OCI-LY7 (cell line): ENCODE measurements at regions not wholly inside any gene's neighbourhood (a gene's known extent, or its start where the extent isn't known, plus 50 kb on each side); places are given as distances from the start of the nearest gene placed in this dataset.

ENCODE experiments used
- BruUV-seq: library from RNA; stranded (reverse); fragments of 400-500 nt; replicated peaks from 2 replicates; lab custom pipeline; 2021; lab: Mats Ljungman, UMichigan
- CTCF ChIA-PET: fragments of 300-600 bp; sonication (Branson Sonifier 250); formaldehyde crosslinking; loops from one replicate; lab custom pipeline; 2022; ENCODE audit warnings: antibody characterized with exemption; ENCODE audit not compliant: unreplicated experiment; lab: Charles Lee
- POLR2A ChIA-PET: fragments of 300-600 bp; sonication (Branson Sonifier 250); formaldehyde crosslinking; loops from one replicate; lab custom pipeline; 2022; ENCODE audit warnings: antibody characterized with exemption; lab: Charles Lee
- DNase-seq: peaks from one replicate; pipeline ENCODE4 v3.0.0-alpha.2; 2015; ENCODE audit warnings: low spot score
- H2AFZ ChIP-seq: fragments of 200-600 bp; sonication (generic), shearing (Covaris generic); 2 replicates; pipeline ENCODE4 v1.6.1; 2014; ENCODE audit warnings: mild to moderate bottlenecking, antibody characterized with exemption, low read length, moderate library complexity
- H3K27ac ChIP-seq: fragments of 200-600 bp; sonication (generic); 2 replicates; pipeline ENCODE4 v1.5.1; 2014; ENCODE audit warnings: mixed run types, low read depth, mild to moderate bottlenecking, moderate library complexity, low read length, inconsistent platforms; ENCODE audit not compliant: poor library complexity, severe bottlenecking
- H3K36me3 ChIP-seq: fragments of 200-600 bp; sonication (generic); 2 replicates; pipeline ENCODE4 v1.6.1; 2014; ENCODE audit warnings: mild to moderate bottlenecking, antibody characterized with exemption, low read length, moderate library complexity, mixed read lengths; ENCODE audit not compliant: insufficient read depth
- H3K4me1 ChIP-seq: fragments of 200-600 bp; sonication (generic); 2 replicates; pipeline ENCODE4 v1.5.1; 2014; ENCODE audit warnings: mild to moderate bottlenecking, low read length; ENCODE audit not compliant: insufficient read depth, poor library complexity, severe bottlenecking
- H3K4me2 ChIP-seq: fragments of 200-600 bp; sonication (generic); 2 replicates; pipeline ENCODE4 v1.6.1; 2014; ENCODE audit warnings: mild to moderate bottlenecking, low read length
- H3K4me3 ChIP-seq: fragments of 200-600 bp; sonication (generic); 2 replicates; pipeline ENCODE4 v1.5.1; 2014; ENCODE audit warnings: mild to moderate bottlenecking, low read depth, low read length; ENCODE audit not compliant: poor library complexity, severe bottlenecking
- H3K79me2 ChIP-seq: fragments of 200-600 bp; sonication (generic); 2 replicates; pipeline ENCODE4 v1.6.1; 2016; ENCODE audit warnings: low read depth, mild to moderate bottlenecking, low read length, moderate library complexity, mixed read lengths; ENCODE audit not compliant: insufficient read depth
- H3K9me2 ChIP-seq: fragments of 200-600 bp; sonication (generic); 2 replicates; pipeline ENCODE4 v1.6.1; 2016; ENCODE audit warnings: mild to moderate bottlenecking, low read length, mixed read lengths; ENCODE audit not compliant: insufficient read depth
- H3K9me3 ChIP-seq: fragments of 200-600 bp; sonication (generic); 2 replicates; pipeline ENCODE4 v1.6.1; 2014; ENCODE audit warnings: mild to moderate bottlenecking, mixed run types, low read length, mixed read lengths
- H4K20me1 ChIP-seq: fragments of 200-600 bp; sonication (generic); 2 replicates; pipeline ENCODE4 v1.6.1; 2014; ENCODE audit warnings: mild to moderate bottlenecking, antibody characterized with exemption, low read length, moderate library complexity, mixed read lengths; ENCODE audit not compliant: insufficient read depth
- EZH2phosphoT487 ChIP-seq: fragments of 200-600 bp; sonication (generic); IDR thresholded peaks from 2 replicates; pipeline ENCODE4 v1.6.1; 2018; ENCODE audit warnings: low read depth, borderline replicate concordance, mild to moderate bottlenecking, mixed run types, antibody characterized with exemption, low read length, moderate library complexity, mixed read lengths
- intact Hi-C: fragments of 100-400 bp; cut with micrococcal nuclease; formaldehyde crosslinking; loops from one replicate; pipeline ENCODE4 v1.10.0; 2022; ENCODE audit not compliant: unreplicated experiment
- TF ChIP-seq, protein P1 (sequence below): fragments of 200-600 bp; sonication (generic); conservative IDR thresholded peaks from 2 replicates; pipeline ENCODE4 v1.5.1; 2014; ENCODE audit warnings: mild to moderate bottlenecking, antibody characterized with exemption, low read length, moderate library complexity, mixed read lengths

DNA sequence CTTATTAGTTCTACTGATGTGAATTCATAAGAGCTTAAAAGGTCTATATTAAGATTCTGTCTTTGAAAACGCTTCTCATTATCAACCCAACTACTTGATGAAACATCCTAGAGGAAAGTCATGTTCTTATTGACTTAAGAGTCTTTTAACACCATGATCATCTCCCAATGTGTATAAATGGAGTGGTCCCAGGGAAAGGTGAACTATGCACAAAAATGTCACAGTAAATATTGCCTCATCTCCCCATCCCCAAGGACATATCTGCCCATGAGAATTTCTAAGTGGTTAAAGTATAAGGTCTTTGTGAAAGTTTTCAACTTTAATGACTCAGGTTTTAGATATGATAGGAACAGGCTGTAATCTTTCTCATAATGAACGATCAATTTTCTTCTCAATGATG is 240.1 kb downstream of the IRS1 start:
- no peak for DNase-seq
- Histone ChIP-seq H3K79me2 (no peaks in the 10 kb centered on the region), H3K27ac (no peak overlapping the region), H3K36me3 (no peaks in the 10 kb centered on the region), H2AFZ (no peak overlapping the region), H3K4me3 (no peak overlapping the region), H3K9me3 (no peaks in the 10 kb centered on the region), H4K20me1 (no peaks in the 10 kb centered on the region), H3K9me2 (no peaks in the 10 kb centered on the region), H3K4me1 (no peaks in the 10 kb centered on the region), H3K4me2 (no peak overlapping the region)
- TF ChIP-seq, protein P1, sequence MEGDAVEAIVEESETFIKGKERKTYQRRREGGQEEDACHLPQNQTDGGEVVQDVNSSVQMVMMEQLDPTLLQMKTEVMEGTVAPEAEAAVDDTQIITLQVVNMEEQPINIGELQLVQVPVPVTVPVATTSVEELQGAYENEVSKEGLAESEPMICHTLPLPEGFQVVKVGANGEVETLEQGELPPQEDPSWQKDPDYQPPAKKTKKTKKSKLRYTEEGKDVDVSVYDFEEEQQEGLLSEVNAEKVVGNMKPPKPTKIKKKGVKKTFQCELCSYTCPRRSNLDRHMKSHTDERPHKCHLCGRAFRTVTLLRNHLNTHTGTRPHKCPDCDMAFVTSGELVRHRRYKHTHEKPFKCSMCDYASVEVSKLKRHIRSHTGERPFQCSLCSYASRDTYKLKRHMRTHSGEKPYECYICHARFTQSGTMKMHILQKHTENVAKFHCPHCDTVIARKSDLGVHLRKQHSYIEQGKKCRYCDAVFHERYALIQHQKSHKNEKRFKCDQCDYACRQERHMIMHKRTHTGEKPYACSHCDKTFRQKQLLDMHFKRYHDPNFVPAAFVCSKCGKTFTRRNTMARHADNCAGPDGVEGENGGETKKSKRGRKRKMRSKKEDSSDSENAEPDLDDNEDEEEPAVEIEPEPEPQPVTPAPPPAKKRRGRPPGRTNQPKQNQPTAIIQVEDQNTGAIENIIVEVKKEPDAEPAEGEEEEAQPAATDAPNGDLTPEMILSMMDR, result no peak
- TF ChIP-seq EZH2phosphoT487, result no peak
- intact Hi-C loops, result no loop called here
- CTCF ChIA-PET, result no interaction called here
- POLR2A ChIA-PET, result interaction anchor here (0.8 kb wide), 1 partner anchor 32 kb away, joined by 3 read pairs; no protein-coding TSS in a partner anchor
- no TSS peak for BruUV-seq

DNA sequence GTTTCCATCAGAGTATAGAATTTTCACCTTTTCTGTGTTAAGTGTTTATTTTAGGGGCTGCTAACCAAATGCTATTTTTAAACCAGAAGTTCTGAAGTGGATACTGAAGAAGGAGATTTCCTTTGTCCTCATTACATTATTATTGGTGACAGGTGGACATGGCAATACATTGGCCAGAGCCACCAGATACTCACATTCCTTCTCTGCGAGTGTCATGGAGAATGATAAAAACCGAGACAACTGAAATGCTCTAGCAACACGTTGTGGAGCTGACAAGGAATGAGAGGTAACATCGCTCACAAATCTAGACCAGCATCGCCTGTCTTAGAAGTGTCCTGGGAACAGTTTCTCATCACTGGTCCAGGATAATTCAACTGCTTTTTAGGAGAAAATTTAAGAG is 241.2 kb downstream of the IRS1 start:
- ChIA-PET CTCF (no interaction called here), POLR2A (interaction anchor here (0.7 kb wide), 1 partner anchor 143 kb away, joined by 3 read pairs; no protein-coding TSS in a partner anchor)
- no peaks in the 10 kb centered on the region for H3K9me2 ChIP-seq
- TF ChIP-seq EZH2phosphoT487, result no peak
- TF ChIP-seq, protein P1, result no peak
- no peak overlapping the region for H3K4me2 ChIP-seq
- no peaks in the 10 kb centered on the region for H3K36me3 ChIP-seq
- intact Hi-C loops, result no loop called here
- H4K20me1 ChIP-seq, result no peaks in the 10 kb centered on the region
- no peaks in the 10 kb centered on the region for H3K9me3 ChIP-seq
- no peaks in the 10 kb centered on the region for H3K79me2 ChIP-seq
- H2AFZ ChIP-seq, result no peak overlapping the region
- H3K27ac ChIP-seq, result no peak overlapping the region
- BruUV-seq, result no TSS peak
- H3K4me1 ChIP-seq, result no peaks in the 10 kb centered on the region
- no peak overlapping the region for H3K4me3 ChIP-seq
- no peak for DNase-seq

DNA sequence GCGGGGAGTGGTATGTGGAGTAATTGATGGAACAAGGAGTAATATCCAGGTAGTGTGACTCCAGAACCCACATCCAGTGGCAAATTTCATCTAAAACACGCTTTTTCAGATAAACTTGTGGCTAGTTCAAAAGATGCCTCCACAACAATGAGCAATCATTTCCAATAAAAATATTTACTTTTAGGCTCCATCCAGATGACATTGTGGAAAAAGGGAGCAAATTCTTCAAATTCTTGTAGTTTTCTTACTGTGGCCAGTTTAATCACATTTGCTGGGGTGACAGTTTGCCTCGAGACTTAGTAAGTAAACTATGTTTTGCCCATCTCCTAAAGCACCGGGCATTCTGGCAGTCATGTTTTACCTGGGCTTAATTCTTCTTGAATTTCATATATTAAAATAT is 243.6 kb downstream of the IRS1 start:
- Histone ChIP-seq H4K20me1 (no peaks in the 10 kb centered on the region), H3K9me2 (no peaks in the 10 kb centered on the region), H3K79me2 (no peaks in the 10 kb centered on the region), H3K4me1 (no peaks in the 10 kb centered on the region), H3K4me2 (no peak overlapping the region), H3K27ac (no peak overlapping the region), H2AFZ (no peak overlapping the region), H3K9me3 (no peaks in the 10 kb centered on the region), H3K36me3 (no peaks in the 10 kb centered on the region), H3K4me3 (no peak overlapping the region)
- CTCF ChIA-PET, result no interaction called here
- POLR2A ChIA-PET, result interaction anchor here (0.7 kb wide), 1 partner anchor 21 kb away, joined by 3 read pairs; no protein-coding TSS in a partner anchor
- TF ChIP-seq, protein P1, result no peak
- TF ChIP-seq EZH2phosphoT487, result no peak
- BruUV-seq, result no TSS peak
- intact Hi-C loops, result no loop called here
- DNase-seq, result no peak
